Activated CD8-positive, alpha-beta memory T cell treated with anti-CD3 and anti-CD28 coated beads, Interleukin-2, amount 50 U/mL, for 24 hours (primary cell): ENCODE measurements at regions not wholly inside any gene's neighbourhood (a gene's known extent, or its start where the extent isn't known, plus 50 kb on each side); places are given as distances from the start of the nearest gene placed in this dataset.

Experiments
- DNase-seq: peaks from one replicate; pipeline ENCODE4 v3.0.0-alpha.2; 2020; ENCODE audit errors: extremely low read depth

- no peak for DNase-seq
These were observed 169.7 kb downstream of the IGLL1 start for GRCh38 chr22:23410411-23410810.

GRCh38 chr22:23409976-23410375 lies 170.1 kb downstream of the IGLL1 start:
- no peak for DNase-seq

GRCh38 chr22:23408321-23408720 lies 171.8 kb downstream of the IGLL1 start:
- DNase-seq, result no peak

DNA sequence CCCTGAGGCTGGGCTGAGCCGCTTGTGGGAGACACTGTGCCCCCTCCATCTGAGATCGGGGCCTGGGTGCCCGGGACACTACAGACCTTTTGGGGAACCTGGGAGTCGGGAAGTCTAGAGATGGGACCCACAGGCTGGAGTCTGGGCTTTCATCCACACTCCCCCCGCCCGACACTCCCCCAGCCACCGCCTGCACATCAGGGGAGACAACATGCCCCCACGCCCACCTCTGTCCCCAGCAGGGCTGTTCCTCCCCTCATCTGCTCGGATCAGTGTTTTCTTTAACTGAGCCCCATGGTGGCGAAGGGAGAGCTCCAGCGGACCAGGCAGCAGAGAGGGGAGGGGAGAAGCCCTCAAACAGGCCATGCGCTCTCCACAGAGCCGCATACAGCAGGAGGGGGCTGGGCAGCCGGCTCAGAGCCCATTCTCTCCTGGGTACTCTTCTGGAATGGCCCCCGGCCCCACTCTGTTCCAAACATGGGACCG lies 174.7 kb downstream of the IGLL1 start:
- DNase-seq, result no peak

DNA sequence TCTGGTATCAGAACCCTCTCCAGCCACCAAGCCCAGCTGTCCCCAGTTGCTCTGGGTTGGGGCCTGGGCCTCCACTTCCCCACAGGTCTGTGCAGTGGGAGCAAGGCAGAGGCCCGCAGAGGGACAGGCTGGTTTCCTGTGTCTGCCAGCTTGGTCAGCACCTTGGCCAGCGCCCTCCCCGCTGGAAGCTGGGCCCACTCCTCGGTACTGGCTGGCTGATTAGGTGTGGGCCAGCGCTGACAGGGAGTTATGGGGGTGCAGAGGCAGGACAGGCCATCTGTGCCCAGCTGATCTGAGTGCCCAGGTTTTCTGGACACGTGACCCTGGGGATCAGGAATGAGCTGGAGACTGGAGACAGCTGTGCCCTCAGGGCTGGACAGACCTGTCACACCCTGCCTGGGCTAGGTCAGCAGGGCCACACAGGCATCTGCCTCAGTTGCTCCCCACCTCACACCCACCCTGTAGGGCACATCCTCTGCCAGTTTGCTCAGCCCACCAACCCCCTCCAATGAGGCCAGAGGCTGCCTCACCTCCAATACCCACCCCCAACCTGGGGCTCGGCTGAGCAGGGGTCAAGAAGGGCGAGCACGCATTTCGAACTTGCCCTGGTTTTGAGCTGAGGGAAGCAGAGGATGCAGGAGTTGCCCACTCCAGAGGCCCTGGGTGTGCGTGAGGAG lies 175.3 kb downstream of the IGLL1 start:
- DNase-seq, result no peak

DNA sequence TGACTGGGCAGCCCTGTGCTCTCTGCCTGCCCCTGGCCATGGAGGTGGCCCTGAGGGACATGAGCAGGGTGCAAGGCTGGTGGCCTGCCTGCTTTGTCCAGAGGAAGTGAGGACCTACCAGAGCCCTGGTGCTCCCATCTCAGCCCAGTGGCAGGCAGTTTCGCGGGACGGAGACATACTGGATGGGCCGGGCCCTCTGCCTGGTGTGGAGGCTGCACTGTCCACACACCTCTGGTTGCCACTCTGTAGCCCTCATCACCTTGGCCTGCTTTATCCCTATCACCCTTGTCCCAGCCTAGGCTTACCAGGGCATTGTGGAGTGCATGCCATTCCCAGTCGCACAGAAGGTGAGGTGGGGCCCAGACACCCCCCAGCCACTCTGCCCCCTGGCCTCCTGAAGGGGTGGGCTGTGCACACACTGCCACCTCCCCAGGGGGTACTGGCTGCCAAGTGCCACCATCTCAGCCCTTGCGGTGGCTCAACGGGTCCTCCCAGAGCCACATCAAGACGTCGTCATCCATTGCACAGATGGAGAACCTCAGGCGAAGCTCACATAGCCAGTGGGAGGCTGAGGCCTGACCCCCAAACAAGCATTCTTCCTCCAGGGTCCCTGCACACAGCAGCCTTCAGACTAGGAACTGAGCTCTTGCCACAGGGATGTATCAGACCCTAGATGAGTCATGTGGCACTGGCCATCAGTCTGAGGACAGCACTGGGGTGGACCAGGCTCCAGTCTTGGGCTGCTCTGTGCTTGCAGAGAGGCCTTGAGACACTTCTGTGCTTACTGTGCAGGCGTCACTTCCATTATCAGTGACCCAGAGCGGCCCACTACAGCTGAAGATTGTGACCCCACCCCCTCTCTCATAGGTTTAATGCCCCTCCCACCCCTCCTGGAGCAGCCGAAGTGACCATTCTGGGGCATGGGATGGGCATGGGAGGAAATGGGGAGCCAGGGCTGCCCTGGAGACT lies 176.1 kb downstream of the IGLL1 start:
- no peak for DNase-seq

DNA sequence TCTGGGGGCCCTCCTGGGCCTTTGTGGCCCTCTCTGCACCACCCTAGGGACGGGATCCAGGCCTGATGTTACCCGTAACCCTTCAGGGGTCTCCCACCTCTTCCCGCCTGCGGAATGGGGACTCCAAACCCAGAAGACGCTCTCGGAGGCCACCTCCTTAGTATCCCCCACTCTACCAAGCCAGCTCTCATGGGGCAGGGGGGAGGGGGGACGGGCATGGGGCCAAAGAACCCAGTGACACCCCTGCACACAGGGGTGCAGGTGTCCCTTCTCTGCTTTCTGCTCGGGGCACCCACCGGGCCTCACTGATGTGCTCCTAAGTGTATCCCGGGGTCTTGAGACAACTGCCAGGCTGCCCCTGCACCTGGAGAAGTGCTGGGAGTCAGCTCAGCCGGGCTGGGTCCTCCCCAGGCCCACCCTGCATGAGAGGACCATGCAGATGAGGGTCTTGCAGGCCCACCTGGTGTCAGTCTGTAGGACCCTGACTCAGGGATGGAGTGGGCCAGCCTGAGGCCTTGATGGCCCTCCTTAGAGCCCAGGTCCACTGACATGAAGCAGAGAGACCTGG lies 176.9 kb downstream of the IGLL1 start:
- DNase-seq, result no peak

GRCh38 chr22:23402275-23403151 lies 177.6 kb downstream of the IGLL1 start:
- no peak for DNase-seq

DNA sequence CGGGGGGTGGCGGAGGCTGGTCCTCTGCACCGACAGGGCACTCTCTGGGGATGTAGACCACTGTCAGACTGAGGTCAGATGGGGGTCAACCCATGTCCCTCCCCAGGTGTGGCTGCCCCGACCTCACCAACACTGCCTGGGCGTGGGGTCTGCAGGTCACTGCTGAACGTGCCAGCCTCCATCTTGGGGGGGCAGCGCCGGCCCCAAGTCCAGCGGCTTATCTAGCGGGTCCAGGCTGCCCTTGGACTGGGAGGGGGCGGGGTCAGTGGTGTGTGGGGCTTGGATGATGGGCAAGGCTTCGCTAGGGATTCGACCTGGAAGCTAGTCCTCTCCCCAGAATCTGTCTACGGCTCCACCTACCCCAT lies 178.2 kb downstream of the IGLL1 start:
- DNase-seq, result no peak

GRCh38 chr22:23401111-23401909 lies 178.8 kb downstream of the IGLL1 start:
- DNase-seq, result no peak

DNA sequence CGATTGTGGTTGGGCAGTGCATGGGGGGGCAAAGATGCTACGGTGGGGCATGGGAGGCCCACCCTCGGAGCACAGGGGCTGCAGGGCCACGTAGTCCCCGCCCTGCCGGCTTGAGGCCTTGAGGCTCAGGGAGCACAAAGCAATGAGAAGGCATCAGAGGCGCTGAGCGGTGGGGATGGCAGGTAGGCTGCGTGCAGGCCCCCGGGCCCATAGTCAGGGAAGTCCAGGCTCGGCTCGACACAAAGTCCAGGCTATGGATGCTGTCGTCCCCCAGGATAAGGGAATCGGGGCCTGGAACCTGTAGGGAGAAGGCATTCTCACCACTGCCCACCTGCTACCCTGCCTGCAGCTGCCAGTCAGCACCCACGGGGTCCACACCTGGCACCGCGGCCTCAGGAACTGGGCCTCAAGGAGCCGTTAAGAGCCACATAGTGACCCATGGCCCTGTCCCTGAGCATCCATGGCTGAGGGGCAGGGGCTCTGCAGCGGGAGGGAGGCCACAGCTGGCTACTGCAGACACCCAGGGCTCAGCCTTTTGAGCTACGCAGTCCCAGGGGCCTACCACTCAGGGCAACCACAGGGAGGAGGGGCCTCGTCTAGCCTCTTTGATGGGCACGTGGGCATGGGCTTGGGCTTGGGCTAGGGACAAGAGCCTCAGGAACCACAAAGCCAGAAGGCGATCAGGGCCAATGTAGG lies 179.7 kb downstream of the IGLL1 start:
- no peak for DNase-seq

GRCh38 chr22:23399367-23400285 lies 180.5 kb downstream of the IGLL1 start:
- DNase-seq, result no peak

GRCh38 chr22:23398701-23399366 lies 181.3 kb downstream of the IGLL1 start:
- DNase-seq, result no peak

- DNase-seq, result no peak
These were observed 182.2 kb downstream of the IGLL1 start for GRCh38 chr22:23397613-23398567.

- no peak for DNase-seq
These were observed 183.0 kb downstream of the IGLL1 start for GRCh38 chr22:23397008-23397612.

- DNase-seq, result no peak
These were observed 183.6 kb downstream of the IGLL1 start for GRCh38 chr22:23396362-23397007.
